Keratinocyte (primary cell): ENCODE measurements at regions not wholly inside any gene's neighbourhood (a gene's known extent, or its start where the extent isn't known, plus 50 kb on each side); places are given as distances from the start of the nearest gene placed in this dataset.
"Not testable (repeated sequence)": the region's sequence is repeated elsewhere in the genome, so short reads cannot be mapped to it uniquely, and the experiment has no call there.

Source experiments
- DNase-seq: peaks from one replicate; pipeline ENCODE4 v3.0.0-alpha.2; 2011; ENCODE audit warnings: low read depth, missing footprints, low spot score
- FAIRE-seq: peaks from 2 replicates; lab custom pipeline; 2011; peaks lifted over from hg19 to GRCh38; lab: Jason Lieb, UNC
- H2AFZ ChIP-seq: 2 replicates; pipeline ENCODE4 v1.6.0; 2012; ENCODE audit warnings: low read length, control low read depth, inconsistent platforms; ENCODE audit not compliant: control insufficient read depth
- H3K27ac ChIP-seq: 2 replicates; pipeline ENCODE4 v1.5.1; 2011; ENCODE audit warnings: low read length; ENCODE audit not compliant: control insufficient read depth, insufficient read depth
- H3K27me3 ChIP-seq: 3 replicates; pipeline ENCODE4 v1.6.0; 2011; ENCODE audit warnings: low read length; ENCODE audit not compliant: control insufficient read depth, insufficient read depth; ENCODE audit errors: extremely low read depth
- H3K36me3 ChIP-seq, 2 experiments: 2 replicates in 1 of 2; 3 replicates in 1 of 2; pipeline ENCODE4 v1.5.1; 2011; ENCODE audit warnings: low read length in 2 of 2, mild to moderate bottlenecking in 1 of 2; ENCODE audit not compliant: control insufficient read depth in 2 of 2, insufficient read depth in 2 of 2; ENCODE audit errors: extremely low read depth in 1 of 2
- H3K4me1 ChIP-seq: 3 replicates; pipeline ENCODE4 v1.5.1; 2011; ENCODE audit warnings: low read length; ENCODE audit not compliant: control insufficient read depth, insufficient read depth; ENCODE audit errors: extremely low read depth
- H3K4me2 ChIP-seq: 3 replicates; pipeline ENCODE4 v1.6.0; 2011; ENCODE audit warnings: low read depth, low read length; ENCODE audit not compliant: control insufficient read depth, insufficient read depth; ENCODE audit errors: extremely low read depth
- H3K4me3 ChIP-seq, 3 experiments: fragments of 200-600 bp in 1 of 3; sonication (generic) in 1 of 3; 2 replicates in 2 of 3; 3 replicates in 1 of 3; pipeline ENCODE4 v1.5.1; 2011 to 2016; ENCODE audit warnings: low read length in 3 of 3, mild to moderate bottlenecking in 3 of 3, control low read depth in 2 of 3, inconsistent platforms in 1 of 3, low read depth in 1 of 3, mixed read lengths in 1 of 3, mixed run types in 1 of 3, moderate library complexity in 1 of 3; ENCODE audit not compliant: control insufficient read depth in 2 of 3, insufficient read depth in 2 of 3; ENCODE audit errors: extremely low read depth in 1 of 3
- H3K79me2 ChIP-seq: 2 replicates; pipeline ENCODE4 v1.6.0; 2012; ENCODE audit warnings: low read length; ENCODE audit not compliant: control insufficient read depth, insufficient read depth
- H3K9ac ChIP-seq: 3 replicates; pipeline ENCODE4 v1.6.0; 2011; ENCODE audit warnings: low read length; ENCODE audit not compliant: control insufficient read depth, insufficient read depth; ENCODE audit errors: extremely low read depth
- H3K9me1 ChIP-seq: 3 replicates; pipeline ENCODE4 v1.6.0; 2011; ENCODE audit warnings: low read length; ENCODE audit not compliant: control insufficient read depth, insufficient read depth; ENCODE audit errors: extremely low read depth
- H3K9me3 ChIP-seq: 2 replicates; pipeline ENCODE4 v1.5.1; 2012; ENCODE audit warnings: low read depth, low read length; ENCODE audit not compliant: control insufficient read depth
- H4K20me1 ChIP-seq: 3 replicates; pipeline ENCODE4 v1.6.0; 2011; ENCODE audit warnings: low read length; ENCODE audit not compliant: control insufficient read depth, insufficient read depth; ENCODE audit errors: extremely low read depth
- EZH2 ChIP-seq: IDR thresholded peaks from one replicate; pipeline ENCODE4 v1.6.1; 2012; ENCODE audit warnings: inconsistent platforms, mild to moderate bottlenecking, low read length, moderate library complexity
- dilution Hi-C: fragments of 300-500 bp; cut with MboI; formaldehyde crosslinking; loops from one replicate; pipeline ENCODE4 v1.7.0; 2020; ENCODE audit warnings: low sequenced_read_pairs; ENCODE audit not compliant: extremely low pct_ligation_motif_present
- TF ChIP-seq, protein P1 (sequence below), 3 experiments: IDR thresholded peaks in 1 of 3; conservative IDR thresholded peaks in 1 of 3; optimal IDR thresholded peaks in 1 of 3; 2 replicates in 2 of 3; 3 replicates in 1 of 3; pipeline versions ENCODE3 to v1.5.1; 2011; ENCODE audit warnings: low read length in 3 of 3, mild to moderate bottlenecking in 3 of 3, moderate library complexity in 2 of 3, control low read depth in 1 of 3, inconsistent platforms in 1 of 3; ENCODE audit not compliant: insufficient read depth in 2 of 3; ENCODE audit errors: extremely low read depth in 1 of 3

DNA sequence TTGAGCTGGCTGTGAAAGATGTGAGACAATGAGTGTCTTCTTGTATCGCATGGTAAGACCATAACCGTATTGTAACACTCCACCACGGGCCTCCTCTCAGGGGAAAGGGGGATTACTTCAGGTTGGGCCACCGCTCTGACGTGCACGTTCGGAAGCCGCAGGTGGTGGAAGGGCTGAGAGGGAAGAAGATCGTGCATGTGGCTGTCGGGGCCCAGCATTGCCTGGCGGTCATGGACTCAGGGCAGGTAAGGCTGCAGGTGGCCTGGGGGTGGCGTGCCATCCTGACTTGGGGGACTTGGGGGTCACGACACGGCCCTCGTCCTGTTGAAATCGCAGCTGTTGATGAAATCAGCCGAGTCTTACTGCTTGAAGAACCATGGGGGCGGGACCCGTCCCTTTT is 87.3 kb upstream of the FAN1 start:
- dilution Hi-C loops: no loop called here
- H3K4me2 ChIP-seq: no peak overlapping the region
- H3K9ac ChIP-seq: no peak overlapping the region
- TF ChIP-seq, protein P1, sequence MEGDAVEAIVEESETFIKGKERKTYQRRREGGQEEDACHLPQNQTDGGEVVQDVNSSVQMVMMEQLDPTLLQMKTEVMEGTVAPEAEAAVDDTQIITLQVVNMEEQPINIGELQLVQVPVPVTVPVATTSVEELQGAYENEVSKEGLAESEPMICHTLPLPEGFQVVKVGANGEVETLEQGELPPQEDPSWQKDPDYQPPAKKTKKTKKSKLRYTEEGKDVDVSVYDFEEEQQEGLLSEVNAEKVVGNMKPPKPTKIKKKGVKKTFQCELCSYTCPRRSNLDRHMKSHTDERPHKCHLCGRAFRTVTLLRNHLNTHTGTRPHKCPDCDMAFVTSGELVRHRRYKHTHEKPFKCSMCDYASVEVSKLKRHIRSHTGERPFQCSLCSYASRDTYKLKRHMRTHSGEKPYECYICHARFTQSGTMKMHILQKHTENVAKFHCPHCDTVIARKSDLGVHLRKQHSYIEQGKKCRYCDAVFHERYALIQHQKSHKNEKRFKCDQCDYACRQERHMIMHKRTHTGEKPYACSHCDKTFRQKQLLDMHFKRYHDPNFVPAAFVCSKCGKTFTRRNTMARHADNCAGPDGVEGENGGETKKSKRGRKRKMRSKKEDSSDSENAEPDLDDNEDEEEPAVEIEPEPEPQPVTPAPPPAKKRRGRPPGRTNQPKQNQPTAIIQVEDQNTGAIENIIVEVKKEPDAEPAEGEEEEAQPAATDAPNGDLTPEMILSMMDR (optimal IDR thresholded peaks at IDR 0.05 in 1 of 3, IDR thresholded peaks at IDR 0.05 in 1 of 3, conservative IDR thresholded peaks at IDR 0.05 in 1 of 3; ENCODE audit: extremely low read depth in 1 of 3, insufficient read depth in 2 of 3, low read length in 3 of 3): no peak
- no peak for TF ChIP-seq EZH2
- no peaks in the 10 kb centered on the region for H3K9me3 ChIP-seq
- H4K20me1 ChIP-seq: no peaks in the 10 kb centered on the region
- no peaks in the 10 kb centered on the region for H3K27me3 ChIP-seq
- no peaks in the 10 kb centered on the region for H3K36me3 ChIP-seq
- DNase-seq (no peak), FAIRE-seq (no peak)
- H2AFZ ChIP-seq: no peak overlapping the region
- H3K4me3 ChIP-seq: no peak overlapping the region
- H3K27ac ChIP-seq: no peak overlapping the region
- no peaks in the 10 kb centered on the region for H3K9me1 ChIP-seq
- no peaks in the 10 kb centered on the region for H3K79me2 ChIP-seq
- no peaks in the 10 kb centered on the region for H3K4me1 ChIP-seq

DNA sequence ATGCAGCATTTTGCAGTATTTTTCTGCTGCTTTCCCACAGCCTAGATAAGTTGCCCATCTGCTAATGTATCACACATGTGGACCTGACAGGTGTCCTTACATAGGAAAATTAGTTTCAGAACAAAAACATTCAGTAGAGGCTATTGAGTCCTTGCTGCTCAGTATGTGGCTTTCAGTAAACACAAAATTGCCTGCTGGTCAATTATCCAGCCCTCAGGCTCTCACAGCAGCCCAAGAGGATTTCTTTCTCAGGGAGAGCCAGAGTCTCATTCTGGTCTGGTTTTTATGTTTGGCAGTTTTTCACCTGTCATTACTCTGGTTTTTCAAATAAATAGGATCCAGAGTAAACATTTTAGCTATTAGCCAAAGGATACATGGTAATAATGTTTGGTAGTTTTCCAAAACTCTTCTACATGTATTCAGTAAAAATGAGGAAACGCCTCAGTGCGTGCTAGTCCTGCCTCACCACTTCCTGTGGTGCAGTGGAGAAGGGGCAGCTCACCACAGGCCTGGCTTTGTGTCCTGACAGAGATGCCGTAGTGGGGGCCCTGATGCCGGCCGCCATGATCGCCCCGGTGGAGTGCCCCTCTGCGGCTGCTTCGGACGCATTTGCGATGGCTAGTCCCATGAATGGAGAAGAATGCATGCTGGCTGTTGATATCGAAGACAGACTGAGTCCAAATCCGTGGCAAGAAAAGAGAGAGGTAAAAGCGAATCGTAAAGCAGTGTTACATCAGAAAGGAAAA is 80.5 kb upstream of the FAN1 start:
- H3K9me1 ChIP-seq, H3K27me3 ChIP-seq, FAIRE-seq, H3K36me3 ChIP-seq, DNase-seq, H3K9me3 ChIP-seq, H3K4me2 ChIP-seq, H3K27ac ChIP-seq, dilution Hi-C loops, H2AFZ ChIP-seq, H3K4me3 ChIP-seq, H4K20me1 ChIP-seq, H3K79me2 ChIP-seq, H3K9ac ChIP-seq, H3K4me1 ChIP-seq: not testable (repeated sequence)
